ENCODE measurements at regions not wholly inside any gene's neighbourhood (a gene's known extent, or its start where the extent isn't known, plus 50 kb on each side); places are given as distances from the start of the nearest gene placed in this dataset.

GRCh38 chr2:54388076-54388475 is 68.1 kb upstream of the SPTBN1 start:
- TF ChIP-seq REST (IDR thresholded peaks at IDR 0.05; ENCODE audit: unreplicated experiment) (no peak), NANOG (IDR thresholded peaks at IDR 0.05; ENCODE audit: borderline replicate concordance) (no peak)
